ENCODE measurements at regions not wholly inside any gene's neighbourhood (a gene's known extent, or its start where the extent isn't known, plus 50 kb on each side); places are given as distances from the start of the nearest gene placed in this dataset.
A peak's percentile ranks its signal among the peaks of the same experiment; 100 is the strongest.

- no peak for DNase-seq
Measured at GRCh38 chr7:26008428-26008827, 143.6 kb upstream of the NFE2L3 start.

GRCh38 chr7:26011039-26011696 is 140.8 kb upstream of the NFE2L3 start:
- no peak for DNase-seq

GRCh38 chr7:26013551-26014083 is 138.4 kb upstream of the NFE2L3 start:
- DNase-seq: no peak

GRCh38 chr7:26022982-26023381 is 129.0 kb upstream of the NFE2L3 start:
- DNase-seq: no peak

DNA sequence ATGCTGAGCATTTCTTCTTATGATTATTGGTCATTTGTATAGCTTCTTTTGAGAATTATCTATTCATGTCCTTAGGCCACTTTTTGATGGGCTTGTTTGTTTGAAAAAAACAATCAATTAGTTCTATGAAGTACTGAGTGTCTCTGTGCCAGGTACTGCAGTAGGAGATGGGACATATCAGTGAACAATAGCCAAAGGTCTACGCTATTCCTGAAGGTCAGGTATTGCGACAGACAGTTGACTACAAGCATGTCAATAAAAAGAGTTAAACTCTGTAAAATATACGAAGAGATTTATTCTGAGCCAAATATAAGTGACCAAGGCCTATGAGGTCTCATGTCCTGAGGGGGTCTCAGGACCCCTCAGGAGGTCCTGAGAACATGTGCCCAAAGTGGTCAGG is 122.1 kb upstream of the NFE2L3 start:
- DNase-seq: no peak

DNA sequence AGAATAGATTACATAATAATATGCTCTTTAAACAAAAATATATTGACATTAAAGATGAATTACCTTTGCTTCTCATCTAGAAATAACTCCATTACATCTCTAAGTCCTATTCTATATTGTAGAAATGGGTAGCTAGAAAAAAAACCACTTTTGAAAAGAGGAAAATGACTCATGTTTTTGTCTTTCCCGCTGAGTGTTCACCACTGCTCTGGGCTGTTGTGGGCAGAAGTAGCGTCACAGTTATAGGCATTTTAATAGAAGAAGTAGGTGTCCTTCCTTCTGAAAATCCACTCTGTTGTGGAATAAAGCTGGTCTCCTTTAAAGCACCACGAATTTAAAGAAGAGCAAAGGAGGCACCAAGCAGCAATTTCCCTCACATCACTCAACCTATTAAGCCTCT is 117.6 kb upstream of the NFE2L3 start:
- no peak for DNase-seq

DNA sequence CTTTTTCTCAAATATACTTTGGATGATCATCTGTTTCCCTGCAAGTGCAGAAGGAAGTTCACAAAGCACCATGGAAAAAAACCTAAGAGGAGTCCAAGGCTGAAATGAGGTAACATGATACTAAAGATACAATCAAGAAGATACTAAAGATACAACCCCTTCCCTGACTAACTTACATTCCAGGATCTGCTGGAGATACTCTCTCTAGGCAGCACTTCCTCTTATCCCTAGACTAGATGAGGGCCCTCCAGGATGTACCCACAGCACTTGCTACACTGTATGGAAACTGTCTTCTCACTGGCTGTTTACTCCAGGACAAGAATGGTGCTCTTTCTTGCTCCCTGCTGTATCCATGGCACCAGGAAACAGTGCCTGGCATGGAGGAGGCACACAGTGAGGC is 116.4 kb upstream of the NFE2L3 start:
- DNase-seq: no peak

GRCh38 chr7:26036092-26036491 is 115.9 kb upstream of the NFE2L3 start:
- DNase-seq: no peak

- peak in 24 of 56 donors; percentile 2 to 62 (median 16) for DNase-seq
Measured at GRCh38 chr7:26038201-26038990, 113.6 kb upstream of the NFE2L3 start.

GRCh38 chr7:26040085-26040484 is 111.9 kb upstream of the NFE2L3 start:
- no peak for DNase-seq

- no peak for DNase-seq
Measured at GRCh38 chr7:26042237-26042636, 109.8 kb upstream of the NFE2L3 start.

GRCh38 chr7:26043801-26044200 is 108.2 kb upstream of the NFE2L3 start:
- DNase-seq: no peak

- no peak for DNase-seq
Measured at GRCh38 chr7:26044320-26044719, 107.7 kb upstream of the NFE2L3 start.

DNA sequence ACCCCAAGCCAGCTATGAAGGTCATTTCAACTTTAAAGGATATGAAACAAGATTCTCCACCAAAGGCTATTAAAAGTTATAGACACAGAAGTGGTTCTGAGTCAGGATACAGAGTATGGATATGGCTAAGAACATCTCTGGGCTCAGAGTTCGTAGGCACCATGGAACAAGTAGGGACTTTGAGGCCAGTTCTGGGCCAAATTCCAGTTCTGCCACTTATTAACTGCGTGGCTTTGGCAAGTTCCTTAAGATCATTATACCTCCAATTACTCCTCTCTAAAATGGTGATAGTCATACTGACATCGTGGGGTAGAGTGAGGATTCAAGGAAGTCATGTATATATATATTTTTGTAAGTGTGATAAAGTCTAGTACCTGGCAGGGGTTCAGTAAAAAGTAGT is 105.8 kb upstream of the NFE2L3 start:
- no peak for DNase-seq

GRCh38 chr7:26046878-26047277 is 105.1 kb upstream of the NFE2L3 start:
- no peak for DNase-seq

- no peak for DNase-seq
Measured at GRCh38 chr7:26048663-26049062, 103.3 kb upstream of the NFE2L3 start.

GRCh38 chr7:26049081-26049480 is 102.9 kb upstream of the NFE2L3 start:
- no peak for DNase-seq

DNA sequence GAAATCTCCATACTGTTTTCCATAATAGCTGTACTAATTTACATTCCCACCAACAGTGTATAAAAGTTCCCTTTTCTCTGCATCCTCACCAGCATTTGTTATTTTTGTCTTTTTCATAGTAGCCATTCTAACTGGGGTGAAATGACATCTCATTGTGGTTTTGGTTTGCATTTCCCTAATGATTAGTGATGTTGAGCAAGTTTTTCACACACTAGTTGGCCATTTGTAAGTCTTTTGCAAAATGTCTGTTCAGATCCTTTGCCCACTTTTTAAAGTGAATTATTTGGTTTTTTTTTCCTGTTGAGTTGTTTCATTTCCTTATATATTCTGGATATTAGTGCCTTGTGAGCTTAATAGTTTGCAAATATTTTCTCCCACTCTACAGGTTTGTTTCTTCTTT is 101.0 kb upstream of the NFE2L3 start:
- no peak for DNase-seq

DNA sequence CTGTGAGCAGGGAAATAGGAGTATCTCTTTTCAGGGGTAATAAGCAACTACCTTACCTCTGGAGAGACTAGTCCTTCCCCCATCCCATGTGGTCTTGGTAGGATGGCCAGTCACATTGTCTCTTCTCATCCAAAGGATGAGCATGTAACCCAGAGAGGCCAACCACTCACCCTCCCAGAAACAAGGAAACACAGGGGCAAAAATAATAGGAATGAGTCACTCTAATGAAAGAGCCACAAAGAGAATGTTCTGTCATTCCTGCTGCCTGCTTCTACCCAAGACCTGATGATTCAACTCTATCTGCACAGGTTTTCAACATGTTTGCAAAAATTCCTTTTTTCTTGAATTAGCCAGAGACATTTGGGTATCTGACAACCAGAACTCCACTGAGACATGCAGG is 99.3 kb upstream of the NFE2L3 start:
- DNase-seq: no peak

- DNase-seq: no peak
Measured at GRCh38 chr7:26054386-26054785, 97.6 kb upstream of the NFE2L3 start.

DNA sequence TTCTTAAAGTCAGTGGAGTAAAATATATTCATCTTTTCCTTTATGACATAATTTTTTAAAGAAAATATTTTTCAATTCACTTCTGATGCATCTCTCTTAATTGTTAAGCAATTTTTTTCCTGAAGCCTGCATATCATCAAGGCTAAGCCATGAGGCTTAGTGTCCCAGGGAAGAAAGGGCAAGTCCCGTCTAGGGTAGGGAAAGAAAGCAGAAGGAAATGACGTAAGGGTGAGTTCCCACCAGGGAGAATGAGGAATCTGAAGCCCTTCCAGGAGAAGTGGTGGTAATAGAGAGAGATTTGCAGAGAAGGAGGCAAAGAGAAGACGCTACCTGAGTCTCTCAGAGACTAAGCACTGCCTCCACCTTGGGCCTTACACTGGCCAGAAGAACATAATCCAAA is 96.8 kb upstream of the NFE2L3 start:
- no peak for DNase-seq

DNA sequence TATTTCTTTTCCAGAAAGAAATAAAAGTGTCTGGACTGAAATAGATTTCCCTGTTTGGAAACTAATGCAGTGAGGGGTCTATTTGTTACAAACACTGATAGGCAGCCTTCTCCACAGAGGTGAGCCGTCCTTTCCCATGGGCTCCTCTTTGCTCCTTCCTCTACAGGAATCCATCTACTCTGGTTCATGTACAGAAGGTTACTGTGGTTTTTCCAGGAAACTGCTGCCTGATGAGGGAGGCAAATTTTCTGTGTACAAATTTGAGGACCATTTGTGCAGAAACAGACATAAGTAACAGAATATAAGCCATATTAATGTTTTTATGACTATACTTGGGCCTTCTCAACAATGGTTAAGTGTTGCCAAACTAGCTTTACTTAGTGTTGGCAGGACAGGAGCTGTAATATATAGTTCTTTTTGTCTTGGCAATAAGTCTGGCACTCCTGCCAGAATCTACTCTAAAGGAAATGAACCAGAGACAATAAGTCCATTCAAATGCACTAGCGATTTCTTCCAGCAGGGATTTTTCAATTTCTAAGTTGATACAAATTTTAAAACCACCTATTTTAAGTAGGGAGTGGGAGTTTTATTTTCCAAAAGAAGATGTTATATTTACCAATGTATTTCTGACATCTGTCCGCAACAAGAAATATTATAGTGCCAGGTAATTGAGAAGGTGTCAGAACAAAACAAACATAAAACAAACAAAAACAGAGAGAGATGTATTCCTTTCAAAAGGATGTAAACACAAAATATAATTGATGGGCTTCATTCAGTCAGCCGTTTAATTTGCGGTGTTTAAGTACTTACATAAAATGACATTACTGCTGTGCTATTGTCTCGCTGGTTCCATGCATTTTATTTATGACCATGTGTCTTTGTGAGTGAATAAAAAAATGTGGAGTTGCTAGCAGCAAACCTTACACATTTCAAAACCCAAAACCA is 91.0 kb upstream of the NFE2L3 start:
- no peak for DNase-seq
